NCI-H345 treated with DMSO at 0.1 percent for 48 hours (cell line): ENCODE measurements at regions not wholly inside any gene's neighbourhood (a gene's known extent, or its start where the extent isn't known, plus 50 kb on each side); places are given as distances from the start of the nearest gene placed in this dataset.

Source experiments
- DNase-seq: peaks from one replicate; lab custom pipeline; 2025; ENCODE audit not compliant: unreplicated experiment; lab: John Stamatoyannopoulos, UW

DNA sequence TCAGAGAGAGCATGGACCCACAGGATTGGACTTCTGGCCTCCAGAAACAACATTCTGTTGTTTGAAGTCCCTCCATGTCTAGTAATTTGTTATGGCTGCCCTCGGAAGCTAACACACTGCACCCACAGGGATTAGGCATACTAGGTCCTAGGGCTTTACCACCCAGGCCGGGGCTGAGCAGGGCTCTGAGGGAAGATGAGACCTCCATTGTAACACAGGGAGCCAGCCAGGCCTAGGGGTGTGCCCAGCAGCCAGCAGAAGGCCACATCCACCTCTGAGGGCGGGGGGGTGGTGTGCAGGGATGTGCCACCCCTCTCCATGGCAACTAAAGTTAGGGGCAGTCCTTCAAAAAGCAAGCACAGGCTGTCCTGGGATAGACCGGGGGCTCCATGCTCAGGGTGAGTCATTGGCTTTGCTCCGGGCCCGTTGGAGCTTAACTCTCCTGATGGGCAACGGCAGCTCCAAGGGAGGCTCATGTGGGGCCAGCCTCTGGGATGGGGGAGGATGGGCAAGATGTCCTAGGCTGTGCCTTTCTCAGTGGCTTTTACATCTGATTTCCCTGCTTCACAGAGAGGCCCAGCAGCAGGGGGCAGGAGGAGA, 96.6 kb upstream of the GPR26 start:
- no peak for DNase-seq

DNA sequence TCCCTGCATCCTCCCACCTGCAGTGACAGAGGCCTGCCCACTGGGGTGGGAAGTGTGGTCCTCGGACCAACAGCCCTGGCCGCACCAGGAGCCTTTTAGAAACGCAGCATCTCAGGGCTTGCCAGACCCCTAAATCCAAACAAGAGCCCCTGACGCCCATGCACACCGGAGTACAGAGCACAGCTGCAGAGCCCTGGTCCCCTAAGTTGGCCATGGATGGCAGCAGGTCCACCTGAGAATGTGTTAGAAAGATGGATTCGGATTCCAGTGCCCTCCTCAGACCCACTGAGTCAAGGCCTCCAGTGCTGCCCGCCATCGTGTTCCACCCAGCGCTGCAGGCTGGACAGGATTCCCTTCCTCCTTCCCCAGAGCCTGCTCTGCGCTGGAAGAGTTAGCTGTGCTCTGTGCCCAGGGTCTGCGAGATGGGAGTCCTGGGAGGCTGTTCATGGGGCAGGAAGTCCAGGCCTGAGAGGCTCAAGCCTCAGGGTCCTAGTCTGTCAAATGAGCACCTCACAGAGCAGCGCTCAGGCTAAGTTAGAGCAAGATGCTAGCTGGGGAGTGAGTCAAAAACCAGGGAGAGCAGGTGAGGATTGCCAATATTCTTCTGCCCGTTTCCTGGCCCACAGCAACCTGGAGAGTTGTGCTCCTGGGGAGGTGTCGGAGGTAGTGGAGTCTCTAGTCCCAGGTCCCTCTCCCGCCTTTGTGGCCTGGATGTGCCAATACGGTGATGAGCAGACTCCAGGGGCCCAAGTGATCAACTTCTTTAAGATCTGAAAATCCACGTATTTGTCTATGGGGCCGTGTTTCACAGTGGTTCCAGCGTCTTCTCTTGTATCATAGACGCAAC, 95.9 kb upstream of the GPR26 start:
- DNase-seq = no peak

DNA sequence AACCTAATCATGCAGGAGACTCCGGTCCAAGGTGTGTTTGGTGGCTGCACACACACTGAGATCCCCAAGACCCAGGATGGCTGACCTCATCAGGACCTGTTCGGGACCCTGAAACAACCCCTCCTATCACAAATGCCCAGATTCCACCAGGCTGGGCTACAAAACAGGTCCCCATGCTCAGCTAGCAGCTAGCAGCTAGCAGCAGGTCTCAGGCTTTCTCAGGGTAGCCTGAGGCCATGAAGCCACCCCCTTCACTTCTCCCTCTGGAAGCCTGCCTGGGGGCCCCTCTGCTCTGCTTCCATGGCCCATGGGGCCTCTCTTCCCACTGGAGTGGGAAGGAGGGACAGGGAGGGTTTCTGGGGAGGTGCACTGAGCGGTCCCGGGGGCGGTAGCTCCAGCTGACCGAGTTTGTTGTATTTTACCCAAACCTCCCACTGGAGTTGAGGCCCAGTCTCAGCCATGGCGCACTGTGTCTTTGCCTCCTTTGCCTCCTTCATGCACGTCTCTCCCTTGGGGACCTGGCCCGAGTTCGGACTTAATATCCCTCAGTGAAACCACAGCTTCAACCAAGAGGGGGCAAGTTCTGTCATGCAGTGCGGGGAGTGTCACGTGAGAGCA, 95.1 kb upstream of the GPR26 start:
- DNase-seq = no peak

DNA sequence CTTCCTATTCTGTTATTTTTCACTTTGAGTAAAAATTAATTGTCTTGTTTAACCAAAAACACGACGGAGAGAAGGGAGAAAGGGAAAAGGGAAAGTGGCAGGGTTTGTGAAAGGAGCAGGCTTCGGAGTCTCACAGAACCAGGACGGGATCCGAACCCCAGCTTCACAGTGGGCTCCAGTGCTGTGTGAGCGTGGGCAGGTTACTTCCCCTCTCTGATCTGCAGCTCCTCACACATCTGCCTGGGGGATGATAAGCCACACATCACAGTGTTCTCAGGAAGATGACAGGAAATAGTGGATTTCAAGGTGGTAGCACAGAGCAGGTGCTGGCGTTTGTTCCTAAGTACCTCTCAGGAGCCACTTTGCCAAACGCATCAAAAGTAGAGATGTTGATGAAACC, 94.2 kb upstream of the GPR26 start:
- no peak for DNase-seq

DNA sequence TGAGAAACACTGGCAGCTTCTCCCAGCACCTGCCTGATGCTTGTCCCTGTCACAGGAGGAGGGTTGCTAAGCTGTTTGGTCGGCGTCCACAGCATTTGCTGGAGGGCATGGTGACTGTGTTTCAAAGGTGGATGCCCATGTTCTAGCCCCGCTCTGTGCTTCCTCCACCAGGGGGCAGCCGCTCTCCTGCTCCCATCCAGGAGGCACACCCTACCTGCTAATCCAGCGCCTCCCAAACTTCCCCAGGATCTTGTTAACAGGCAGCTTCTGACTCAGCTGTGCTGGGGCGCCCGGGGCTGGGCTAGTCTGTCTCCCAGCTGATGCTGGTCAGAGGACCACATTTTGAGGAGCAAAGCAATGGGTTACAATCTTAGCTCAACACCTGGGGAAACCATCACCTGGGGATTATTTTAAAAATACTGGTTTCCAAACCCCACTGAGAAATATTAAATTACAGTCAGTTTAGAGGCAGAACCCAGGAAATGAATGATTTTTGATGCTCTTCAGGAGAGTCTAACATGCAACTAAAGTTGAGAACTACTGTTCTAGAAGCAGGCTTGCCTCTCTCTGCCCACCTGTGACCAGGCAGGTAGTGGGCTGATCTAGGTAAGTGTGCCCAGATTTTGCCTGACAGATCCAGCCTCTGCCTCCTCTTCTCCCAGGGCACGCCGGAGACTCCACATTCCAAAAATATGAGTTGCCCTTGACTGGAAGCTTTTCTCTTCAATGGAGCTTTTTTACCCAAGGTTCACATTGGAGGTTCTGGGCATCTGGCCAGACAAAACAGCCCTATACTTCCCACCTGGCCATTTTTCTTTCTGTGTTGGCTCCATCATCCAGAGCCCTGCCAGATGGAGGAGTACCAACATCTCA, 92.7 kb upstream of the GPR26 start:
- no peak for DNase-seq

DNA sequence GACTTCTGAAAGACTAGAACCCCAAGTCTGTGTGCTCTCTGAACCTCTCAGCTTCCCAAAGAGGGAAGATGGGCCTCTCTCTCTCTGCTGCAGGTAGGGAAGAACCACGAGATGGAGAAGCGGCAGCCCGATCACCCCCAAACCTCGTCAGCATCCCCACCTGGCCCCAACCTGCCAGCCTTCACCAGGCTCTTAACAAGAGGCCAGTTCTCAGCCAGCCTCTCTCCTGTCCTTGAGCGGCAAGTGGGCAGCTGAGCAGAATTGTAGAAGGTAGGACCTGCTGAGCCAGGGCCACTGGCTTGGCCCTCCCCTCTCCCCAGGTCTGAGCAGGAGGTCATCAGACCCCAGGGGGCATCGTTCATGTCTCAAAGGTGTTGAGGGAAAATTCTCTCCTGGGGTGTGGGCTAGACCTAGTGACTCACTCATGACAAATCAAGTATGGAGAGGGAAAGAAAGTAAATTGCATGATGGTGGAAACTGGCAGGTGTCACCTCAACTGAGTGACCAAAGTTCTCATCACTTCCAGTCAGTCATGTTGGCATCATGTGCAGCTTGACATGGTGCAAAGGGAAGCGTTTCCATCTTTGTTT, 92.0 kb upstream of the GPR26 start:
- no peak for DNase-seq

DNA sequence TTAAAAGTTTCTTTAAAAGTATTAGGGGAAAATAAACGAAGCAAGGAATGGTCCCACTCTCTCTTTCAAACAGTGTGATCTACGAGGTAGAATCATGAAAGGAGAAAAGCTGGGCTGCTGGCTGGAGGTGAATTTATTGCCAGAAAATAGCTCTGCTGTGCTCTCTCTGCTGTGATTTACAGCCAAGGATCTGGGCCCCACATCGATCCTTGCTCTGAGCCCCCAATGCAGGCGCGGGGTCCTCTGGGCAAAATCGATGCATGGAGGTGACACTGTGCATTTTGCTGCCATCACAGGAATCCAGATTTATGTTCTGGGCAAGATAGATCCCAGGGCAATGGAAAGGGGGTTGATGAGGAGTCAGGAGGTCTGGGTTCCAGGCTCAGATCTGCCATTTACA, 91.0 kb upstream of the GPR26 start:
- no peak for DNase-seq

- DNase-seq = no peak
Measured at GRCh38 chr10:123576706-123577105, 89.4 kb upstream of the GPR26 start.

DNA sequence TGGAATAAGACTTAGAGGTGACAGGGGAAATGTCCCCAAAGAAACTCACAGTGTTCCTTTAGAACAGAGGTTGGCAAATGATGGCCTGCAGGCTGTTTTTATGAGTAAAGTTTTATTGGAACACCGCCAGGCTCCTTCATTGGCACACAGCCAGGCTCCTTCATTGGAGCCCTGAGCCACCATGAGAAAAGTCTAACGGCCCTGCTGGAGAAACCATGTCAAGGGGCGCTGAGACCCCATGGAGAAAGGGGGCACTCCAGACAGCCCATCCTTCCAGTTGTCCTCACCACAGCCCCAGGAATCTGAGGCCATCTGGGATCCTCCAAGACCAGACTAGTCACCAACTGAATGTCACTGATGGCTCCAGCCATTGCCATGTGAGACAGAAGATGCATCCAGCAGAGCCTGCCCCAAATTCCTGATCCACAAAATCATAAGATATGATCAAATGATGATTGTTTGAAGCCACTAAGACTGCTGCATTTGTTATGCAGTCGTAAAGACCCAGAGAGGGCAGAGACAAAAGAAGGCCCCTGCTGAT, 88.2 kb upstream of the GPR26 start:
- no peak for DNase-seq

DNA sequence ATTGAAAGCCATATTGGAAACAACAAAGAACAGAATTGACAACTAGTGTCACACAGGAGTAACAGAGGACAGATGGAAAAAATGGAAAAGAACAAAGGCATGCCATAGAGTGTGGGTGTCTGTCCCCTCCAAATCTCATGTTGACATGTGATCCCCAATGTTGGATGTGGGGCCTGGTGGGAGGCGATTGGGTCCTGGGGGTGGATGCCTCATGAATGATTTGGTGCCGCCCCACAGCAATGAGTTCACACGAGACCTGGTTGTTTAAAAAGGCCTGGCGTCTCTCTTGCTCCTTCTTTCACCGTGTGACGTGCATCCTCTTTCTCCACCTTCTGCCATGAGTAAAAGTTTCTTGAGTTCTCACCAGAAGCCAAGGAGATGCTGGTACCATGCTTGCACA, 87.4 kb upstream of the GPR26 start:
- no peak for DNase-seq

- no peak for DNase-seq
Measured at GRCh38 chr10:123579675-123580074, 86.5 kb upstream of the GPR26 start.

- no peak for DNase-seq
Measured at GRCh38 chr10:123580426-123580825, 85.7 kb upstream of the GPR26 start.

GRCh38 chr10:123581656-123582055, 84.5 kb upstream of the GPR26 start:
- DNase-seq = no peak

DNA sequence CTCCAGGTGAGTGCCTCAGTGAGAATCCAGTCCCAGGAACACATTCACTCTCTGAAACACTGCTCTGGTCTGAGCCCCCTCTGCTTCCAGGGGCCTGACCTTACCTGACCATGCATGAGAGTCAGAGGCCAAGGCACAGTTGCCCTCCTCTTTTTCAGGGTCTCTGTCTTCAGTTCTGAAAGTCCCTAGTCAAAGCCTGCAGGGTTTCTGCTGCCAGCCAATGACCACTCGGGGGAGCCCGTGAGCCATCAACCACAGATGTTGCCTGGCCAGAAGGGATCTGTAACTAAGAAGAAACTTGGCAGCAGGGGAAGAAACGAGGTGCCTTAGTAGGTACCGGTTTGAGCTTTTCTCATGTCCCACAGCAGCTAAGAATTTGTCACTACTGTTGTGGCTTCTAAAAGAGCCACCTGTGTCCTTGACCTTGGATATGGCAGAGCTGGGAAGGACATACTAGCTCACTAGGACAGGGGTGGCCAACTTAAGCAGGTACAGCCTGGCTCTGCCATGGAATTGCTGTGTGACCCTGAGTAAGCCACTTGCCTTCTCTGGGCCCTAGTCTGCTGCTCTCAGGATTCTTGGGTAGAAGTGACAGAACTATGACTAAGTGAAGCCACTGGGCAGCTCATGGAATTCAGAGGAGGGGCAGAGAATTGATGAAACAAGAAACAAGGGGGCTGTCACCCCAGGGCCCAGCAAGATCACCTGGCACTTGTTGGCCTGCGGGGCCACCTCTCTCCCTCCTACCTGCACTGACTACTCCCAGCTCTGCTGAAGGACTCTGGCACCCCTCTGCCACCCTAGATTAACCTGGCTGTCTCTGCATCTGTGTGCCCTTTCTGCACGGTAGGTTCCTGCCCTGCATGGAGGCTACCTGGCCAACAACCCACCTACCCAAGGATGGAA, 83.8 kb upstream of the GPR26 start:
- DNase-seq = peak; percentile 18

- peak; percentile 21 for DNase-seq
Measured at GRCh38 chr10:123583639-123584418, 82.3 kb upstream of the GPR26 start.

DNA sequence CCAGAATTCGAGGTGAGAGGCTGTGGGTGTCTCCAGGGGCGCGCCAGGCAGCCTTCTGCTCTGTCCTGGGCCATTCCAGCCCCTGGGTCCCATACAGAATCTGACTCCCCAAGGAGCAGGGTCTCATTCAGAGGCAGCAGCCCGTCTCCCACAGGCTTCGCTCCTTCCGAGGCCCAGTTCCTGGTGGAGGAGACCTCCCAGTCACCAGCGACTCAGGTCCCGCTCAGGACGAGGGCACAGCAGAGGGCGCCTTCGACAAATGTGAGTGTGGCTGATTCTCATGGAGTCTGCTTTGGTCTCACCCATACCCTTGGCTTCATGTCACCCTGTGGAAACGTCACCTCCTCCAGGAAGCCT, 81.8 kb upstream of the GPR26 start:
- no peak for DNase-seq

DNA sequence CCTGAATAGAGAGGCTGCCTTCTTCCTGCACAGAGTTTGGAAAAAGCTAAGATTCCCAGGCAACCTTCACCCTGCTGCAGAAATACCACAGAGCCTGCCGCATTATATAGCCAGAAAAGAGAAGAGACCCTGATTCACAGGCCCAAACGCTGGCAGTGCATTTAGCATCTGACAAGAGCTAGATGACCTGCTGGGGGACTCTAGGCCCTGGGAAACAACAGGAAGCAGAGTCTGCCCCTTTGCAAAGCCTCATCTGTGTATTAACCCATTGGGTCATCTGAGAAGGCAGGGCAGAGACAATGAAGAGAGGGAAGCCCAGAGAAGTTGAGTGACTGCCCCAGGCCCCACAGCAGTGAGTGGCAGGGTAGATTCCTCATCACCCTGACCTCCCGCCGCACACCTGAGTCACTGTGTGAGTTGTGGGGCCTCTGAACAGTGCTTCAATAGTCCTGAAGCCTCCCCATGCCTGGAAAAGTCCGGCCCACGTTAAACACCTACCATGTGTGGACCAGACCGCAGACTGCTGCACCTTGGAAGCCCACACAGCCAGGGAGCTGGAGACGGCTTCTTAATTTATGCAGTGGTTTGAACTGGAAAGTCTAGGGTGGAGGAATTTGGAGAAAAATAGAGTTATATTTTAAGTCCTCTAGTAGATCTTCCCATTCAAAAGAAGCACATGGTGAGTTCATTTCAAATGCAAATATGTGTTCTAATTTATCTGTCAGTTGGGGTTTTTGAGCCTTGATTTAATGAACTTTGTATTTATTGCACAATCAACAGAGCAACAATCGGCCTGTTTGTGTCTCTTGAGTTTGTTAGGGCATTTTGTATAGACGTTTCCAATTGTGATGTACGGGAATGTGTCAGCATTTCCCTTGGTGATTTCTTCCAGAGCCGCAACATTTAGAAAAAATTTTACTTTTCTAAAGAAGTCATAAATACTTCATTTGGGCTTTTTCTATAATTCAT, 80.4 kb upstream of the GPR26 start:
- no peak for DNase-seq

DNA sequence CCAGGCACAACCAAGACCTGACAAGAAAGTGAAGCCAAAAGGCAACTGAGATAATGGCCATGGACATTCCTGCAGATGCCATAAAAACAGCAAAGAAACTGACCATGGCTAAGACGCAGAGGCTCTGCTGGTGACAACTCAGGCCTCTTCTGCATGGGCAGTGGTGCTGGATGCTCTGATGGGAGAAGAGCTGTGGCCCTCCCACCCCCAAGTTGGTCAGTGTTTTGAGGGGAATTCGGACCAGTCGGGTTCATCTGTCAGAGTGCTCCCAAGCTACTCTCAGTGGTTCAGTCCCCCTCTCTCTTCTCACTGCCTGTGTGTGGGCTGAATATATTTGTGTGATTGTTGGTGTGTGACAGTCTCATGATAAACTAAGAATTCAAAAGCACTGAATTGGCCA, 79.0 kb upstream of the GPR26 start:
- DNase-seq = no peak
